HG02642 (cell line): ENCODE measurements at regions not wholly inside any gene's neighbourhood (a gene's known extent, or its start where the extent isn't known, plus 50 kb on each side); places are given as distances from the start of the nearest gene placed in this dataset.
A peak's percentile ranks its signal among the peaks of the same experiment; 100 is the strongest.

ENCODE experiments used
- ATAC-seq: cut with Tn5 transposase; IDR thresholded peaks from one replicate; pipeline ENCODE4 v1.9.1; 2021; ENCODE audit warnings: mild to moderate bottlenecking; ENCODE audit not compliant: unreplicated experiment, poor library complexity

DNA sequence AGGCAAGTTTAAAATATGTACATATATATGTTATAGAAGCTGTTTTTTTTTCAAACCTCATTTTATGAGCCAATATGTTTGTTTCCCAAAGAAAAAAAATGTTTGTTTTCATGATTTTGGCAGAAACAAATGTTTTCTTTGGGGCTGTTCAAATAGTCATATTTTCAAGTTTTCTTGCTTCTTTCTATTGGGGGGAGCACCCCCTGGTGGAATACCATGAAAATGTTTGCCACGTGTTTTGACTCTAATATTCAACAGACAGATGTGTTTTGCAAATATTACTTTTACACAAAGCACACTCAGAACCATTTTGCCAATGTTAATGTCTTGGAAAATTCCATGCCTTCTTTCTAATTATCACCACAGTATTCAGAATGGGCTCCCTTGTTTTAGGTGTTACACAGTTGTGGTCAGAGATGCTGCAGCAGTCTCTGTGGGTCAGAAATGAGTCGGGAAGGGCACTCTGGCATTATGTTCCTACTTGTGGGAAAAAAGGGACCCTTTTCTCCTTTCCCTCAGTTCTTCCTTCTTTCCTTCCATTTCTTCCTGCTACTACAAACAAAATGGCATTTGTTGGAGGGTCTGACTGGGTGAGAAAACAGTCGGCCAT is 817.0 kb downstream of the TUSC7 start:
- no peak for ATAC-seq

GRCh38 chr3:117527346-117527745 is 817.8 kb downstream of the TUSC7 start:
- no peak for ATAC-seq

DNA sequence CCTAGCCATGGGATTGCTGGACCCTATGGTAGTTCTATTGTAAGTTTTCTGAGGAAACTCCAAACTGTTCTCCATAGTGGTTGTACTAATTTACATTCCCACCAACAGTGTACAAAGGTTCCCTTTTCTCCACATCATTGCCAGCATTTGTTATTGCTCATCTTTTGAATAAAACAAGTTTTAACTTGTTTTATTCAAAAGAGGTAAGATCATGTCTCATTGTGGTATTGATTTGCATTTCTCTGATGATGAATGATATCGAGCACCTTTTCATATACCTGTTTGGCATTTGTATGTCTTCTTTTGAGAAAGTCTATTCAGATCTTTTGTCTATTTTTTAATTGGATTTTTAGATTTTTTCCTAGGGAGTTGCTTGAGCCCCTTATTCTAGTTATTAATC is 819.1 kb downstream of the TUSC7 start:
- ATAC-seq = no peak

DNA sequence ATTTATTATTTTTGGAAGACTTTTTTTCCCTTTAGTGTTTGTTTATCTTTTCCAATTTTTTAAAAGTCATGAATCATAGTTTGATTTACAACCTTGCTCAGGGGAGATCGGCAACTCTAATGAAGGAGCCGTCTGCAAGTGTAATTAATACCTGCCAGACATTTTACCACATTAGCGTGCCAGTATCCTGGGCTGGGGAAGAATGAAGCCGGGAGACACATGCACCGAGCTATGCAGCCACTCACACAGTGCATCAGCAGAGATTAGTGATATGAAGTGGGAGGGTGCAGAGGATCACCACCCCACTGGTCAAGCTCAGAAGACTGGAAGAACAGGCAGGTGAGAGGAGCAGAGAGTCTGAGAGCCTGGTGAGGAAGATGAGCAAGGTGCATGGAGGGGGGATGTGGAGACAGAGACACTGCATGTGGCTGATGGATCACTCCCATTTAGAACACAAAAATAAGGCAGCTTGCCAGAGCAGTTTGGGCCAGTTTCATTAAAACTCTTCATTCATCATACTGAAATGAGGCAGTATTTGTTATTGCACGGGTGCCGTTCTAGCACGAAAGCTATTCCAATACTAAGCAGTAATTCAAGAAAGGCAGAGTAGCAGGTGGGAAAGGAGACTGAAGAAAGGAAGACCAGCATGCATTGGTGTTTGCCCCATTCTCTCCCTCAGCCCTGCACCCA is 821.6 kb downstream of the TUSC7 start:
- no peak for ATAC-seq

DNA sequence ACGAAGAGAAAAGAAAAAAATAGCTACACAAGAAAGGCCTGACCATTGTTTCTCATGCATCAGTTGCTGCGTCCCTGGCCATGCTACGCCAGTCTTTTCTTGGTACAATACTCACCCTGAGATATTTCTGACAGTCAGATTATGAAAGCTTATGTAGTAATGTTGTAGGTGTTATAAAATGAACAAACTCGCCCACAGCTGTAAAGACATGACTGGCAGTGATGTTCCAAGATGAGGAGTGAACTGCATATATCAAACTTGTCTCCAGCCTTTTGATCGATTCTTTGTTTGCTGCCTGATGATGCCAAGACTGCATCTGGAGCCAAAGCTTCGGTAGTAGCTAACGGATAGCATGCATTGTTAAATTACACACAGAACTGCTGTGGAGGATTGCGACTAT is 822.7 kb downstream of the TUSC7 start:
- ATAC-seq = no peak

- no peak for ATAC-seq
Measured at GRCh38 chr3:117534138-117534537, 824.6 kb downstream of the TUSC7 start.

DNA sequence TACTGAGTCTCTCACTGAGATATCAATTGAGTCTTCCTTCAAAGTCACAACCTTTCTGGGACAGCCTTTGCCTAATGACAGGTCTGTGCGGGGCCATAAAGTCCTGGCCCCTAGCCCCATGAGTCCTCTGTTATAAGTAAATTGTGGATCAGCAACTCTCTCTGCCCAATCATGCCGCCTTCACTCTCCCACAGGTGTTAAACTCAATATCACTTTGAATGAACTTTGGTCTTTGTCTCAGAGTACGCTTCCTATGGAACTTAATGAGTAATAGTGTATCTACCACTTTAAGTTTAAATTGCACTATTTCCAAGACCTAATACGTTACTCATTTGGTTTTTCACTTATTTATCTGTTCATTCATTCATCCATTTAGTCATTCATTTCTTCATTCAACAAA is 826.4 kb downstream of the TUSC7 start:
- ATAC-seq = no peak

- ATAC-seq = no peak
Measured at GRCh38 chr3:117537949-117538348, 828.4 kb downstream of the TUSC7 start.

GRCh38 chr3:117539729-117540128 is 830.1 kb downstream of the TUSC7 start:
- ATAC-seq = no peak

DNA sequence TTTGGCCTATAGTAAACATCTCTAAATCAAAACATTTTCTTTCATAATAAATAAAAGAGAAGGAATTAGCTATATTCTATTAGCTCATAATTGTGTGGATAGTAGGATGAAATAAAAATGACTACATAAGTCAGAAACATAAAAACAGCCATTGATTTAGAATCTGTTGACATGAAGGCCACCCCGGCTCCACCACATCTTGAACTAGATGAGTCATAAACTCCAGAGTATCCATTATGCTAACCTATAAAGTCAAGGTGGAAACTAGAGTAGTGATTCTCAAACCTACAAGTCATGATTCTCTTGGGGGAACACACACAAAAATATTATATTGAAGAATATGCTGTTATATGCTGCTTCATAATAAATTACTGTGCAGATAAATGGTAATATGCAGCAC is 831.0 kb downstream of the TUSC7 start:
- no peak for ATAC-seq

DNA sequence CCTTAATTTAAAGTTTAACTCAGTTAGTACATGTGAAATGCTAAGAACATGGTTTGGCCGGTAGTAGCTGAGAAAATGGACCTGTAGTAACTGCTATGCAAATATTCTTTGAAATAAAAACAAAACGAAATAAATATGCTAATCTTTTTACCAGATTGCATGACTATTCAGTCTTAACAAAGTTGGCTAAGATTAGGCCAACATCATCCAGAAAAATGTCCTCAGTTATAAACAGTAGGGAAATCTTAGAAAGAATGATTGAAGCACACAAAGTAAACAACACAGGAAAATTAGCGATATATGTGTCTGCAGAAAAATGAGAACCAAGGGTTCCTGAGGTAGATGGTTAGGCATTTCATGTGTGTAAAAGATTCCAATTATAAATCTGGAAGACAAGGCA is 832.1 kb downstream of the TUSC7 start:
- ATAC-seq = no peak

DNA sequence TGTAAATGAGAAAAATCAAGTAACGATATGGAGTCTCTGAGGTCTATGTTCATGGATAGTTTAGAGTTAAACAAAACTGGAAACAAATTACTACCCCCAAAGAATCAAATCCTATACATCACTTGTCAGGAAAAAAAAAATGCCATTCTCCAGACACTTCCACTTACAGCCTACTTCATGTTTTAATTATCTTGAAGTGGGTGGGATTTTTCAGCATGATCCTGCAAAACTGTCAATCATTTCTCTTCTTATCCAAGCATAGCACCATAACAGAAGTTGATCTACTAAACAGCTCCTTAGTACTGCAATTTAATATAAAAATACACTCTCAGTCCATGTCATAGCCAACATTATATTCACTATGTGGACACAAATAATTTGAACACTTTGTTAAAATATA is 833.9 kb downstream of the TUSC7 start:
- ATAC-seq = no peak

- no peak for ATAC-seq
Measured at GRCh38 chr3:117545484-117545883, 835.9 kb downstream of the TUSC7 start.

- ATAC-seq = no peak
Measured at GRCh38 chr3:117547956-117548550, 838.5 kb downstream of the TUSC7 start.

- no peak for ATAC-seq
Measured at GRCh38 chr3:117548600-117548999, 839.0 kb downstream of the TUSC7 start.

DNA sequence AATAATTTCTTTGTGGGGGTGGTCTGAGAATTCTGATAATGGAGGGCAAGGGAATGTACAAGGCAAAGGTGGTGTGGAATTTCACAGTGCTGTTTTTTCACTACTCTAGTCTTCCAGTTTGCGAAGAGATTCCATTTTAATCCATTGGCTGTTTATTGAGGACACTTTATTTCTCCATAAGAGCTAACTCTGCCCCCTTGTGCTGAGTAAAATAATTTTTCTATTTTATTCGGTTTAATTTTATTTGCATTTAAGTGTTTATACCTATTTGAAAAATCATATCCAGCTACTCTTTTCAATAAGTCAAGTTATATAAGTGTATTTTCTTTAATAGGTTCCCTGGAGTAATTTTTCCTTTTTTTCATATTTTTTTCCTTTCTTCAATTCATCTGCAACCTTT is 840.1 kb downstream of the TUSC7 start:
- no peak for ATAC-seq

DNA sequence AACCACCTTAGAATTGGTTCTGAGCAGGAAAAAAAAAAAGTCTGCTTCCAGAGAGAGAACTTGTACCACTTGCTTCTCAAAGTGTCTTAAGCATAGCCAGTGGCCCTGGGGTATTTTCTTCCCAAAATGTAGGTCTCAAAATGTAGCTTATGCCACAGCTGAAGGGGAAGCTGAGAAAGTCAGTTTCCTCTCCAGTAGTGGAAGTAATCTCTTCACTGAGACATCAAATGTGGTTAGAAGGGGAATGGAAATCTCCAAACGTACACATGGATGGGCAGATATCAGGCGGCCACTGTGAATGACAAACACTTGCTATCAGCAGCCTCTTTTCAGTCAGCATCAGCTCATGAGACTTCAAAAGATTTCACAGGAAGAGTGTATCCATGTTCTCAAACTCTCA is 841.2 kb downstream of the TUSC7 start:
- no peak for ATAC-seq

GRCh38 chr3:117553461-117553860 is 843.9 kb downstream of the TUSC7 start:
- ATAC-seq = peak; percentile 90

DNA sequence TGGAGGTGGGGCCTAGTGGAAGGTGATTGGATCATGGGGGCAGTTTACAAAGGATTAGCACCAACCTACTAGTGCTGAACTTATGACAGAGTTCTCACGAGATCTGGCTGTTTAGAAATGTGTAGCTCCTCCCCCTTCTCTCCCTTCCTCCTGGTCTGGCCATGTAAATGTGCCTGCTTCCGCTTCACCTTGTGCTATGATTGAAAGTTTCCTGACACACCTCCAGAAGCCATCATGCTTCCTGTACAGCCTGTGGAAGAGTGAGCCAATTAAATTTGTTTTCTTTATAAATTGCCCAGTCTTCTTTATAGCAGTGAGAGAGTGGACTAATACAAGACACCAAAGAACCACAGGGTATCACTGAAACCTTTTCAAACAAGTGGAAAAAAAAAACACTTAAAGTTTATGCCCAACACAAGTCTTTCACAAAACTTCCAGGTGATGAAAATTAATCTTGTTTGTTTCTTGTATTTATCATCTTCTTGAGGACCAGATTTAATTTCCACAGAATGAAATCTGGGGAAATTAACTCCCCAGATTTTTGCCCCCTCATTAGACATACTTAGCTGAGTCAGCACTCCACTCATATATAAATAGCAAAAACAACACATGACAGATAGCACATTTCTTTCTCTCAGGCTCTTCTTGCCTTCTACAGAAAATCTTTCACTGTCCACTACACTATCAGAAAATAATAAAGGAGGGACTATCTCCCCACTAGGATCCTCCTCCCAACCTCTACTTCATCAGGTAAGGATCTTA is 847.2 kb downstream of the TUSC7 start:
- ATAC-seq = no peak

DNA sequence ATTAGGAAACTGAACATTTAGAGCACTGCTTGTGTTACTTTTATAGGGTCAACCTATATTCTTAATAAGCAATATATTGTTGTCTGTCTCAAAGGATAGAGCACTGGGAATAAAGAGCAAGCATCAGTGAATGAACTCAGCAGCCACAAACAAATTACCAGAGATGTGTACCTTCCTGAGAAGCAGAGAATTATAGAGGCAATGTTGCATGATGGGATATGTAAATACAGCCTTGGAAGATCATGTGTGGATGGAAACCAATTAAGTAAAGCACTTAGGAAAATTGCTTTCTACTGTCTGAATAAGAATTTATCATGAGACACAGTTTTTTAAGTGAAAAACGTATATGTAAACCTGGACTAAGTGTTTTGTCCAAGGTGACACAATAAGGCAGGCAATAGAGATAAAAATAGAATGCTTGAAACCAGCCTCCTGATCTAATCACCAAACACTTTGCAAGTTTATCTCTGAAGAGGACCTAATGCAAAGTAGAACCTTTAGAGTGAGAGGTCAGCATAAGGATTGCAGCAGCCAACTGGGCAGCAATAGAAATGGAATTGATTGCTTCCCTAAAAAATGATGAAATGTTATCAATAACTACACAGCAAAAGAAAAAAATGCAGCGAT is 848.0 kb downstream of the TUSC7 start:
- no peak for ATAC-seq

- no peak for ATAC-seq
Measured at GRCh38 chr3:117558681-117559080, 849.1 kb downstream of the TUSC7 start.
